Keratinocyte (primary cell): ENCODE measurements at regions not wholly inside any gene's neighbourhood (a gene's known extent, or its start where the extent isn't known, plus 50 kb on each side); places are given as distances from the start of the nearest gene placed in this dataset.

Source experiments
- EZH2 ChIP-seq: IDR thresholded peaks from one replicate; pipeline ENCODE4 v1.6.1; 2012; ENCODE audit warnings: inconsistent platforms, mild to moderate bottlenecking, low read length, moderate library complexity
- TF ChIP-seq, protein P1 (sequence below), 3 experiments: IDR thresholded peaks in 1 of 3; conservative IDR thresholded peaks in 1 of 3; optimal IDR thresholded peaks in 1 of 3; 2 replicates in 2 of 3; 3 replicates in 1 of 3; pipeline versions ENCODE3 to v1.5.1; 2011; ENCODE audit warnings: low read length in 3 of 3, mild to moderate bottlenecking in 3 of 3, moderate library complexity in 2 of 3, control low read depth in 1 of 3, inconsistent platforms in 1 of 3; ENCODE audit not compliant: insufficient read depth in 2 of 3; ENCODE audit errors: extremely low read depth in 1 of 3

DNA sequence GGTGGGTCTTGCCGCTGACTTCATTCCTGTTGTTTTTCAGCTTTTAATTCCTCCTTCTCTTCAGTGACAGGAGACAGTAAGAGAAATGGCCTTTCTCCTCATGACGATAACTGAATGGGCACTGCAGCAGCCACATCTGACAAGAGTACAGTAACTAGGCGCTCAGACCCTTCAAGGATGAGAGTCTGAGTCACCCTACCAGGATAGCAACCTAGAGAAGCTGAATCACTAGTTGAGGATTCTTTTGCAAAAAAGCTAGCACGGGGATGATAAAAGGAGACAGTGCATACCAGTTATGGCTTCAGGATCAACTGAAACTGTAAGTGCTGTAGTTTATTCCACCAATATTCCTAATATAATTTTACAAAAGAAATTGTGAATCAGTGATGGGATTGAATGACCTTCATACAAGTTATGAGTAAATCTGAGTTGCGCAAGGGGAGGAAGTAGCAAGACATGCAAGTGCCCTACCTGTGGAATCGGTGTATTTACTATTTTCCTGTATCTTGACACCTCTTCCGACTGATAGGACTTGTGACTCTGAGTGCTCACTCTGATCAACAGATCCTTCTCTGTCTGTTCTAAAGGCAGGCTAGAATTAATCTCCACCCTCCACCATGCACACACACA is 161.8 kb upstream of the GRIK2 start:
- TF ChIP-seq, protein P1, sequence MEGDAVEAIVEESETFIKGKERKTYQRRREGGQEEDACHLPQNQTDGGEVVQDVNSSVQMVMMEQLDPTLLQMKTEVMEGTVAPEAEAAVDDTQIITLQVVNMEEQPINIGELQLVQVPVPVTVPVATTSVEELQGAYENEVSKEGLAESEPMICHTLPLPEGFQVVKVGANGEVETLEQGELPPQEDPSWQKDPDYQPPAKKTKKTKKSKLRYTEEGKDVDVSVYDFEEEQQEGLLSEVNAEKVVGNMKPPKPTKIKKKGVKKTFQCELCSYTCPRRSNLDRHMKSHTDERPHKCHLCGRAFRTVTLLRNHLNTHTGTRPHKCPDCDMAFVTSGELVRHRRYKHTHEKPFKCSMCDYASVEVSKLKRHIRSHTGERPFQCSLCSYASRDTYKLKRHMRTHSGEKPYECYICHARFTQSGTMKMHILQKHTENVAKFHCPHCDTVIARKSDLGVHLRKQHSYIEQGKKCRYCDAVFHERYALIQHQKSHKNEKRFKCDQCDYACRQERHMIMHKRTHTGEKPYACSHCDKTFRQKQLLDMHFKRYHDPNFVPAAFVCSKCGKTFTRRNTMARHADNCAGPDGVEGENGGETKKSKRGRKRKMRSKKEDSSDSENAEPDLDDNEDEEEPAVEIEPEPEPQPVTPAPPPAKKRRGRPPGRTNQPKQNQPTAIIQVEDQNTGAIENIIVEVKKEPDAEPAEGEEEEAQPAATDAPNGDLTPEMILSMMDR (optimal IDR thresholded peaks at IDR 0.05 in 1 of 3, IDR thresholded peaks at IDR 0.05 in 1 of 3, conservative IDR thresholded peaks at IDR 0.05 in 1 of 3; ENCODE audit: extremely low read depth in 1 of 3, insufficient read depth in 2 of 3, low read length in 3 of 3), result no peak
- no peak for TF ChIP-seq EZH2
